HG03442 (cell line): ENCODE measurements at regions not wholly inside any gene's neighbourhood (a gene's known extent, or its start where the extent isn't known, plus 50 kb on each side); places are given as distances from the start of the nearest gene placed in this dataset.
"Not testable (repeated sequence)": the region's sequence is repeated elsewhere in the genome, so short reads cannot be mapped to it uniquely, and the experiment has no call there.

Source experiments
- ATAC-seq: cut with Tn5 transposase; IDR thresholded peaks from one replicate; pipeline ENCODE4 v1.9.1; 2021; ENCODE audit warnings: mild to moderate bottlenecking, moderate library complexity; ENCODE audit not compliant: unreplicated experiment

DNA sequence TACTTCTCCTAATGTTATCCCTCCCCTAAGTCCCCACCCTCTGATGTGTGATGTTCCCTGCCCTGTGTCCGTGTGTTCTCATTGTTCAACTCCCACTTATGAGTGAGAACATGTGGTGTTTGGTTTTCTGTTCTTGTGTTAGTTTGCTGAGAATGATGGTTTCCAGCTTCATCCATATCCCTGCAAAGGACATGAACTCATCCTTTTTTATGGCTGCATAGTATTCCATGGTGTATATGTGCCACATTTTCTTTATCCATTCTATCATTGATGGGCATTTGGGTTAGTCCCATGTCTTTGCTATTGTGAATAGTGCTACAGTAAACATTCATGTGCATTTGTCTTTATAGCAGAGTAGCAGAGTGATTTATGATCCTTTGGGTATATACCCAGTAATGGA lies 613.8 kb upstream of the KIF2B start:
- not testable (repeated sequence) for ATAC-seq

DNA sequence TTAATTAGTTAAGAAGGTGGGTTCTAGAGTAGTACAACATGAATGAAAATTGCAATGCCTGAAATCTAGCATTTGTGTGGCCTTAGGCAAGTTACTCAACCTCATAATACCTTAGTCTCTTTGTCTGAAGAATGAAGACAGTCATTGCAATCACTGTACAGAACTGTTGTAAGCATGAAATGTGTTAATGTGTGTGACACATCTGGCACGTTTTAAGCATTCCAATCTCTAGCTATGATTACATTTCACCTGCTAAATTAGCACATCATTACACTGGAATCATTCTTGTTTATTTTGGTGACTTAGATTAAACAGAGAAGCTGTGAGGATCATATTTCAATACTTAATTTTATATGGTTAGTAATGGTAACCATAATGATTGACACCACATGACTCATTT lies 629.7 kb upstream of the KIF2B start:
- no peak for ATAC-seq

DNA sequence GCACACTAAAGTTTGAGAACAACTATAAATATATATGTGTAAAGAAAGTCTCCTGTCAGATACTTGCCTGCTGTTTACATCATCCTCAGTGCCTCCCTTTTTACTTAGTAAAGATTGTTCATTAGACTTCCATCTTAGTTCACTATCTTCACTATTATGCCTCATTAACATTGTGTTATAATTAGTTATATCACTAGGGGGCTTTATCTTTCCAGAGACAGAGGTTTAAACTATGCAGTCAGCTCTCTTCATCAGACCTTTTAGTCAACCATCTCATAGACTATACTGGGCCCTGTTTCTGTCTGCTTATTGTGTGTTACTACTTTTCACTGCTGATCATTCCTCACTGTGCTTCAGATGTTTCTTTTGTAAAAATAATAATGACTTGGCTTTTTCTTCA lies 630.8 kb upstream of the KIF2B start:
- no peak for ATAC-seq

DNA sequence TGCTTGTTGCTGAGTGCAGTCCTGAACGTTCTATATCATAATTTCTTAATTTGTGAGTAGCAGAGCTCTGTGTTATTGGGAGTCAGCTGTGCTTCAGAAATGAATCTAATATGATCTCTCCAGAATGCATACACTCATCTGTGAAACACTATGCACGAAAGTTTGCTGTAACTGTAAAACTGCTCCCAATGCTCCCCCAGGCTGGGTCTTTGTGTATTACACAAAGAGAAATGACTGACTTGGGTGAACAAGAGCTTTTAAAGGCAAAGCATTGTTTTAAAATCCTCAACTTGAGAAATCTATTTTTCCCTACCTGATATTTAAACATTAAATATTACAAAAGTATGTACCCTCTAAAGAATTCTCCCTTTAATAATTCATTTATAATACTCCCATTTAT lies 636.7 kb upstream of the KIF2B start:
- ATAC-seq: no peak

DNA sequence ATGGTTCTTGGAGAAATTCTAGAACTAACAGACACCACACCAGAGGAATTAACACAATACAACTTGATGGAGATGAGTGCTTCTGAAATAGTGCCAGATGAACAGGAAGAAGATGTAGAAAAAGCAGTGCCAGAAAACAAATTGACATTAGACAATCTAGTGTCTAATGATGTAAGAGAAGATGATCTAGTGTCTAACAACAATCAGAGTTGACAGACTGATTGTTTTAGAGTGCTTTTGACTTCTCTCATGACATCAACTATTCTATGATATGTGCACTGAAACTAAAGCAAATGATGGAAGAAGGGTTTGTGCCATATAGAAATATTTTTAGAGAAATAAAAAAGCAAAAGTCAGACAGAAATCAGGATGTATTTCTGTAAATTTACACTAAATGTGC lies 646.1 kb upstream of the KIF2B start:
- ATAC-seq: no peak

DNA sequence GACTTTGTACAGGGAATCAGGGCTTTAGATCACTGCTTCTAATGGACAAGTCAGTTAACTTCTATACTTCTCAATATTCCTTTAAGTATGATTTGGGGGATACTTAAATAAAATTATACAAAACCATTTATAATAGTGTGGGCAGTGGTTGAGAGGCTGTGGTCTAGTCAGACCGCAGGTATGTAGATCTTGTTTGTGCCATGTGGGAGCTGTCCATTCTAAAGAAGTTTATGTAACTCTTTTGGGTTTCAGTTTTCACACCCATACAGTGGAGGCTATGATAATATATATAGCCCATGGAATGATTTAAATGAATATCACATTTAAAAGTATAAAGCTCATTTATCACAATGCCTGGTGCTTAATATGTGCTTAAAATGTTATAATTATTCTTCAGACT lies 654.3 kb upstream of the KIF2B start:
- ATAC-seq: no peak

DNA sequence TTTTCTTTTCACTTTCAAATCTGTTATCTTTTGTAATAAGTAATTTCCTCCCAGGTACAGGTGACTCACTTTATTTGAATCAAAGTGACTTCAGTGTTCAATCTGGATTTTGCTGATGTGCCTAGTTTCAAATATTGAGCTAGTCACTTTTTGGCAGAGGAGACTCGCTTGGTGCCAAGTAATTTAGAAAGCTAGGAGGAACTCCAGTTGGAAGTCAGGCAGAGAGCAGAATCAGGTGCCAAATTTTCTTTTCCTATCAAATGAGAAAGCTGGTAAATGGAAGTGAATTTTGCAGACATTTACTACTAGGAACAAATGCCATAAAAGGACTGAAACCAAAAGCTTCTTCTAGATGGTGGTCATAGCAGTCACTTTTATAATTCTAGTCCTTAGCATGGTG lies 656.0 kb upstream of the KIF2B start:
- no peak for ATAC-seq

DNA sequence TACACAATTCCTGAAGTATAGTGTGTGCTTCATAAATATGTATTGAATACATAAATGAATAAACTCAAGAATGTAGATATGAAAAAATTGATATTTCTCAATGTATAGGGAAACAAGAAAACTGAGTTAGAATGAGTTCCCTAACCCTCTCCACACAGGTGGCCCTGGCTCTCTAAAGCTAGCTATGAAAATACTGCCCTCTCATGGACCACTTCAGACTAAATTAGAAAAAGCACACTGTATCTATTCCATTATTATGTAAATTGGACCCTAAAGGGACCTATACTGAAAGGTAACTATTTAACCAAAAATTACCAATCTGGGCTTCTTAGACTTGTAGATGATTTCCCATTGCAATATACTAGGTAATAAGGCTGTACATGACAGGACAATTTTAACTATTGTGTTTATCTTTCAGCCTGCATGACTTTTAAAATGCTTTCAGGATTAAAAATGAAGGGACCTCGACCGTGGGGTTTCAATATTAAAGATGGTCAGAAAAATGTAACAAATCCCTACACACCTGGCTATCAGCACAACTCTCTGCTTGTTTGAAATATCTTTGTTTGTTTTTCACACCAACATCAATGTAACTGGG lies 672.5 kb upstream of the KIF2B start:
- ATAC-seq: no peak

DNA sequence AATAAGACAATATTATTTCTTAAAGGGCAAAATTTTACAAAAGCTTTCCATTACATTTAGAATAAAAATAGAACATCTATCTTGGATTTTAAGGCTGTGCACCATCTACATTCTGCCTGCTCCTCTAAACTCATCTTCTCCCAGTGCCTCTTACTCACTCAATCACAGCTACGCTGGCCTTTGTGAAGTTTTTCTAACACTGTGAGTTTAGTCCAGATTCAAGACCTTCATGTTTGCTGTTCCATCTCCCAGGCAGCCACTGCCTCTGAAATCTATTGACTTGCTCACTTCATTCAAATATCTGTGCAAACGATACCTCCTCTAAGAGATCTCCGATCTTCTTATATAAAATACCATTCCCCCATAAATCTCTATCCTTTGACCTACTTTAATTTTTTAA lies 673.4 kb upstream of the KIF2B start:
- no peak for ATAC-seq

DNA sequence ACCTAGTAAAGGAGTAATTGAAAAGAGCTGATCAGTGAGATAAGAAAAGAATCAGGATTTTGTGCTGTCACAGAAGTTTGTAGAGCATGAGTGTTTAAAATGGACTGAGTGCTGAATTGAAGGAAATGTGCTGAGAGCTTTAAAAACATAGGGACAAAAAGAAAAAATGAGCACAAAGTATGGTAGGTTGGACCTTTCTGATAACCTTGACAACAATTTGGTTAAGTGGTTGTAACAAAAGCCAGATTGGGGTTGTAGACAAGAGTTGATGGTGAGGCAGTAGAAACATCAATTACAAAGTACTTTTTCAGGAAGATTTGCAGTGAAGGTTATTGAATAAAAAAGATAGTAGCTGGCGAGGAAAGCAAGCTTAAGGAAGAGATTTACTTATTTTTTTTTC lies 674.7 kb upstream of the KIF2B start:
- no peak for ATAC-seq

DNA sequence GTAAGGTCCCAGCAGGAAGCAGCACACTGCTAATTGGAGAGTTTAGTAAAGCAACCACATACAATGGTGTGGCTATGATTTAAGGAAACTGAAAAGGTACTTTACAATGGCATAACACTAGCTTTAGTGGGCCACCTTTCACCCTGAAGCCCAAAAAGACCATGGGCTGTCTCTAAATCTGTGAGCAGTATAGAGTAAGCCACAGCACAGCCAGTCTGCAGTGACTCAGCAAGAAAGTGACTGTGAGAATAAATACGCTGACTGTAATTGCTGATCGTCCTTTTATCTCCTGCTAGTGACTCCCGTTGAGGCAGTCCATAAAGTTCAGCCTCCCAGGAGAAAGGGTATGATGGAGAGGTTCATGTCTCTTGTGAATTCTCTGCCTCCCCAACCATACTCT lies 679.8 kb upstream of the KIF2B start:
- ATAC-seq: no peak

DNA sequence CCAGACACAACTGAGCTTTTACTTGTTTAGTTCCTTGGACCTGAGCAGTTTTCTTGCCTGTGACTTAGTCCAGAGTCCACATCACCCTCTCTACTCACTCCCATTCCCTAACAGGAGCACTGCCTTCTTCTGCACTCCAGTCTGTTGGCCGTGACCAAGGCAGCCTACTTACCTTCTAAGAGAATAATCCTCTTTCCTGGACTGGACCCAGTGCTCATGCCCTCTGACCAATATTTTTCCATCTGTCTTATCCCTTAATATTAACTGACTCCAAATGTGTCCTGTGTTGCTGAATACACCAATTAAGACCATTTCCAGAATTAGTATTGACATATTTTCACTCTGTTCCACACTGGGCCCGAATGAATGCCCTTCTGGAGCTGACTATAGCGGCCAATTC lies 681.0 kb upstream of the KIF2B start:
- ATAC-seq: no peak

DNA sequence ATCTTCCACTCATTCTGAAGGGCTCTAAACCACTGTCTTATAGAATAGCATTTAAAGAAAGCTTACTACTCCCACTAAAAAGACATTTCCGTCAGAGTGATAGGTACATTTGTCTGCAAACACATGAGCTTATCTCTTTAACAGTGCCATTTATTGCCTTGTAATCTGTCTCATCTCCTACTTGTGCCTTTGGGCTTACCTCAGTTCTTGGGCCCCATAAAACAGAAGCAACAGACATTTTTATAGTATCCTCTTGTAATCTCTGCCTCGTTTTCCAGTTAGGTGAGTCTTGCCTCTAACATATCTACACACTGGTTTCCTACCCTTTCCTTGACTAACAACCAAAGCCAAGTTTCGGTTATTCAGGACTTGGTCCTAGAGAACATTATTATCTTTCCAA lies 681.4 kb upstream of the KIF2B start:
- no peak for ATAC-seq

DNA sequence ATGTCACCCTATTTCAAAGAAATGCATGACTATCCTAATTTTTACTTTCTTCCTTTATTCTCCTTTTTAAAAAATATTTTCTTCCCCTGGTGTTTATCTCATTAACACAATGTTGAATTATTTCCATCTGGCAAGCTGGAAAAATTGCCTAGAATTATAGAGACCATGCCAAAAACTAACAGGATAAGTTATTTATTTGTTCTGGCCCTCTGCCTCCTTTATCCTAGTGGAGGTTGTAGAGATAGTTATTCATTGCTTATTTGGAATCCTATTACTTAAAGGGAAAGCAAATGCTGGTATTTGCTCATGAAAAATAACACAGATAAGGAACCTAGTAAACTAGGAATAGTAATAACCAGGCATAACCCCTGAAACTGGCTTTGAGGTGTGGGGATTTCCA lies 684.9 kb upstream of the KIF2B start:
- no peak for ATAC-seq

DNA sequence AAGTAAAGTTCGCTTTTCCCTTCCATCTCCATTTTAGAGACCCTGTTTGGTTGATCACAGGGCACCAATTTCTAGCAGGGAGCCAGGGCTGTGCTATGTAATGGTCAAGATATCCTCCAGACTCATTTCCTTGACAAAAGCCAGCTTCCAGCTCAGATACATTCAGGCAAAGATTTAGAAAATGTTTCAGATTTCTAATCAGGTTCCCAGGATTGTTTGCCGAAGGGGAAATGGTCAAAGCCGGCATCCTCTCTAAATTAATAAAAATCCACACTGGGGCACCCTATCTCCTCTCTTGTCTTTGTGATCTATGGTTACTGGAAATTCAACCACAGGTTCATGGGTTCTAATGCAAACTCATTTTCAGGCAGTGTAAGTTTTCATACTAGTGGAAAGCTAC lies 686.8 kb upstream of the KIF2B start:
- ATAC-seq: no peak

DNA sequence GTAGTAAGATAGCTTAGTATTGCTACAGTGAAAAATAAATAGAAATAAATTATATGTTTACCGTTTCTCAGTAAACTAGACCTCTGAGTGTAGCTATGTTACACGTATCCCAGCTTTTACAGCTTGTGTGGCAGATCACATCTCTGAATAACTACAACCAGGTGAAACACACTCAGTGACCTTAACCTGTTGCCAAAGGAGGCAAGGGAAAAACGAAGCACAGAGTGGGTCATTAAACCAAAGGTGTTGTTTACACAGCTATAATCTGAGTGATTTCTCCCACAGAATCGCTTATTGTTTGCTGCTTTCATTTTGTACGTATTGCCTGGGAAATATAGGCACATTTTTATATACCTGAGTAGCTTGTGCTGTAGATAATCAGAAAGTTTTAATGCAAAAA lies 688.2 kb upstream of the KIF2B start:
- ATAC-seq: no peak

DNA sequence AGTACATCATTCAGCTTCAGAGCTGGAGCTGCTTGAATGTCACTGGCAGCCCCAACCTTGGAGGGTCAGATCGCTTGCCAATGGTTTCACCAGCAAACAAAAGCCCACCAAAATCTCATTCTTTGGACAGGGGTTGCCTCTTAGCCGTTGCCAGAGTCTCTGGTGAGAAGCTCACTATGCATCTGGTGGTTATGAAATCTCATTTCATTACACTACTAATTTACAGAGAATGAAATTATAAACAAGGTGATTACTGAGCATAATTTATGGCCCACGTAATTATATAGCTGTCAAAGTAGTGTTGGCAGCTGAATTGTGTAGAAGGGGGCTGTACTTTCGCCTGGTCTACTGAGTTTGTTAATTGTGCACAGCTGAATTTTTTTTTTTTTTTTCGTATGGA lies 688.9 kb upstream of the KIF2B start:
- no peak for ATAC-seq

DNA sequence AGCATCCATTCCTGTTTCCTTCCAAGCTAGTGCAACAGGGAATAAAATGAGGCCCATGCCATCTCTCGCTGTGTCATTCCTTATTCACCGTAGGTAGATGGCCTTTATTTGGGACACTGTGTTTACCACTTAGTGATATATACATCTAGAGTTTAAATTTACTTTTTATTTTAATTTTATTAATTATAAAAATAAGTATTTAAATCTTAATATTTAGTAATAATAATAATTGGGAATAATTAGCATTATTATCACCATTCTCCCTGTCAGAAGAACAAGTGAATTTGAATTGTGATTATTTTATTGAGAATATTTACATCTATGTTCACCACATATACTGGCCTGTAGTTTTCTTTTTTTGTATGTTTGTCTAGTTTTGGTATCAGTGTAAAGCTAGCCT lies 692.9 kb upstream of the KIF2B start:
- ATAC-seq: no peak

DNA sequence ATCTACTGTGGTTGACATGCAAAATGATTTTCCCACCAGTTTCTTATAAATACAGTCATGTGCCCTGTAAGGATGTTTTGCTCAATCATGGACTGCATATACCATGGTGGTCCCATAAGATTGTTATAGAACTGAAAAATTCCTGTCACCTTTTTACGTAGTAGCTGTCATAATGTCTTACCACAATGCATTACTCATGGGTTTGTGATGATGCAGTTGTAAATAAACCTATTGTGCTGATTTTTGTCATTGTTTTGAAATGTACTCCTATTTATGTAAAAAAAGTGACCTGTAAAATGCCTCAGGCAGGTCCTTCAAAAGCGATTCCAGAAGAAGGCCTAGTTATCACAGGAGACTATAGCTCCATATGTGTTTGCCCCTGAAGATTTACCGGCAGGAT lies 695.4 kb upstream of the KIF2B start:
- ATAC-seq: no peak

DNA sequence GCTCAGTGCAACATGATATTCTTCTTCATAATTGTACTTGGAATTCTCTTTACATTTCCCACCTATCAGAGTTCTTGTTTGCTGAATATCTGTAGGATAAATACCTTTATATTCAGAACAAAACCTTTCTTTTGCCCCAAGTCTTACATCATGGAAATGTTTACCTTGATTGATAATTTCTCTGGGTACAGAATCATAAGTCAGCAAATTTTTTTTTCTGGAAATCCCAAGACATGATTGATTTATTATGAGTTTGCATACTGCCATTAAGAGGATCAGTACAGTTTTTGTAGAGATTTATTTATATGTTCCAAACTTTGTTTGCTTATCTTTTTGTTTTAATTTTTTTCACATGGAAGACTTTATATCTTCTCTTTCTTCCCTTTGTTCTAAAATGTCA lies 699.8 kb upstream of the KIF2B start:
- ATAC-seq: no peak

DNA sequence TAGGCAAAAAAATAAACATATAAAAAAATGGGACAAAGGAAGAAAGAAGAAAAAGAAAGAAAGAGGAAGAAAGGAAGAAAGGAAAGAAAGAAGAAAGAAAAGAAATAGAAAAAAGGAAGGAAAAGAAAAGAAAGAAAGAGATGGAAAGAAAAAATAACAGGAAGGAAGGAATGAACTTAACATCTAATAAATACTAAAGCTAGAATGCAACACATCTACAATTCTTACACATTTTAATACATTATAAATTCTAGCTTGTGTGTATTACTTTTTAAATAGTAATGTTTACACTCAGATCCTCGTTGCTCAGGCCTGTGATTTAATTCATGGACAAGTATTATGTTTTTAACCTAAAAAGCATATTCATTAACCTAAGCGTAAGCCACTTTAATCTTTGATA lies 703.0 kb upstream of the KIF2B start:
- no peak for ATAC-seq

DNA sequence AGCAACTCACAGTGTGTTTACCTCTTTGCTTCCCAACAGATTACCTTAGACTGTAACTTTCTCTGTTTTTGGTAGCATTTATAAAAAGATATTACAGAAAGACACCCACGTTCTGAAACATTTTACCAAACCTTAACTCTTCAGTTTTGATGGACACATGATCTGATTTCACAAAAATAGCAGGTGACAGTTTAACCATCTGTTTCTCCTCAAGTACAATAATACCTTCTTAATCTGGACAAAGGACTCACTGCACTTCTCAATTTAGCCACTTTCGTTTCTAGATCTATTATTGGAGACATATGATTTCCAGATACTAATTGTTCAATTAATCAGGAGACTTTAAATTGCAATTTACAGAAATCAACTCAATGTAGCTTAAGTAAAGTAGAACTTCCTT lies 703.8 kb upstream of the KIF2B start:
- ATAC-seq: no peak

DNA sequence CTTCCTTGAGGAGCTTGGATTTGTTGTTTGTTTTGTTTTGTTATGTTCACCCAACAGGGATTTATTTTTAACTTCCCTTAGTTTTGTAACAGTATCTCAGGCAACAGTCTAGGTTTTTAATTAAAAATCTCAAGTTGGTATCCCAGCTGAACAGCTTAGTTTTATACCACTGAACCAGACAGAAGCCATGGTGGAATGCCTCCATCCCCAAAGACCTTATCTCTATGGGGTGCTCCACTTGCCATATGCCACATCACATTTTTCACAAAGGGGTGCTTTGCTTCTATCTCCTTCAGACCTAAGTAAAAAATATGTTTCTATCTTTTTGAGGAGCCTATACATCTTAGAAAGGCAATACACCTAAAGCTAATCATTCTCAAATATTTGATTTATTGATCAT lies 715.8 kb upstream of the KIF2B start:
- ATAC-seq: no peak

DNA sequence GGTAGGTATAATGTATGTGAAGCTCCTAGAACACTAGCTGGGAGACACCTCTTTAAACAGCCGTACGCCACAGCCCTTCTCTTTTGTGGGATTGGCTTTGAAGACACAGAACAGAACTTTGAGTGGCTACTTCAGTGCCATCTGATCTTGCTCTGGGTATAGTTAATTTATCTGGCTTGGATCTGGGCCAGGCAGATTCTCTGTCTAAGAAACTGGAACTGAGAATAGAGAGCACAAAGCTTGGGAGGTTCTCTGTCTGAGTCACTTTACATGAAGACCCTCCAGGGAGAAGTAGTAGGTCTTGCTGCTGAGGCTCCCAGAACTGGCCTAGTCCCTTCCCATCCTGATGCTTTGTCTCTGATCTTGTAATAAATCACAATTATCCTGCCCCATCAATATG lies 721.0 kb upstream of the KIF2B start:
- no peak for ATAC-seq
